ENCODE measurements at regions not wholly inside any gene's neighbourhood (a gene's known extent, or its start where the extent isn't known, plus 50 kb on each side); places are given as distances from the start of the nearest gene placed in this dataset.
A peak's percentile ranks its signal among the peaks of the same experiment; 100 is the strongest.

GRCh38 chr18:9017167-9017904 is 85.2 kb upstream of the NDUFV2 start (continued):
- no peak for TF ChIP-seq THAP7 (CRISPR knock-in tag; IDR thresholded peaks at IDR 0.05)
- no peak for TF ChIP-seq SNAPC2 (CRISPR knock-in tag; IDR thresholded peaks at IDR 0.05)
- TF ChIP-seq WIZ (CRISPR knock-in tag; IDR thresholded peaks at IDR 0.05) = no peak
- no peak for TF ChIP-seq SP1 (IDR thresholded peaks at IDR 0.05)
- TF ChIP-seq SP1 (CRISPR knock-in tag; IDR thresholded peaks at IDR 0.05) = no peak
- no peak for TF ChIP-seq ZBED4 (CRISPR knock-in tag; IDR thresholded peaks at IDR 0.05; ENCODE audit: borderline replicate concordance)
- TF ChIP-seq HNF1B (CRISPR knock-in tag; IDR thresholded peaks at IDR 0.05) = 0 out of 2 replicates have a peak, but pooled peaks have one; percentile 24
- peak; percentile 66 for TF ChIP-seq MAFF (IDR thresholded peaks at IDR 0.05; ENCODE audit: low read depth, low read length)
- no peak for TF ChIP-seq ZNF639 (CRISPR knock-in tag; conservative IDR thresholded peaks at IDR 0.05)
- TF ChIP-seq ZNF644 (CRISPR knock-in tag; IDR thresholded peaks at IDR 0.05; ENCODE audit: low read depth) = no peak
- TF ChIP-seq ZNF790 (CRISPR knock-in tag; IDR thresholded peaks at IDR 0.05; ENCODE audit: borderline replicate concordance) = no peak
- TF ChIP-seq IRF9 (CRISPR knock-in tag; IDR thresholded peaks at IDR 0.05; ENCODE audit: borderline replicate concordance) = no peak
- TF ChIP-seq JARID2 (CRISPR knock-in tag; IDR thresholded peaks at IDR 0.05; ENCODE audit: insufficient replicate concordance) = no peak
- no peak for TF ChIP-seq ZNF362 (CRISPR knock-in tag; IDR thresholded peaks at IDR 0.05; ENCODE audit: borderline replicate concordance)
- no peak for TF ChIP-seq KAT2B (IDR thresholded peaks at IDR 0.05; ENCODE audit: borderline replicate concordance, low read depth, low read length)
- no peak for TF ChIP-seq STAT5B (CRISPR knock-in tag; IDR thresholded peaks at IDR 0.05)
- TF ChIP-seq ZNF709 (CRISPR knock-in tag; IDR thresholded peaks at IDR 0.05) = no peak
- TF ChIP-seq ARNT2 (CRISPR knock-in tag; IDR thresholded peaks at IDR 0.05; ENCODE audit: low read depth) = no peak
- no peak for TF ChIP-seq ZBTB7A (CRISPR knock-in tag; IDR thresholded peaks at IDR 0.05)
- no peak for TF ChIP-seq KDM5A (IDR thresholded peaks at IDR 0.05; ENCODE audit: borderline replicate concordance, low read length)
- TF ChIP-seq NCOA1 (CRISPR knock-in tag; IDR thresholded peaks at IDR 0.05) = no peak
